GM18867 (cell line): ENCODE measurements at regions not wholly inside any gene's neighbourhood (a gene's known extent, or its start where the extent isn't known, plus 50 kb on each side); places are given as distances from the start of the nearest gene placed in this dataset.

Experiments used
- ATAC-seq: cut with Tn5 transposase; IDR thresholded peaks from one replicate; pipeline ENCODE4 v1.9.1; 2021; ENCODE audit warnings: mild to moderate bottlenecking, moderate library complexity; ENCODE audit not compliant: unreplicated experiment

DNA sequence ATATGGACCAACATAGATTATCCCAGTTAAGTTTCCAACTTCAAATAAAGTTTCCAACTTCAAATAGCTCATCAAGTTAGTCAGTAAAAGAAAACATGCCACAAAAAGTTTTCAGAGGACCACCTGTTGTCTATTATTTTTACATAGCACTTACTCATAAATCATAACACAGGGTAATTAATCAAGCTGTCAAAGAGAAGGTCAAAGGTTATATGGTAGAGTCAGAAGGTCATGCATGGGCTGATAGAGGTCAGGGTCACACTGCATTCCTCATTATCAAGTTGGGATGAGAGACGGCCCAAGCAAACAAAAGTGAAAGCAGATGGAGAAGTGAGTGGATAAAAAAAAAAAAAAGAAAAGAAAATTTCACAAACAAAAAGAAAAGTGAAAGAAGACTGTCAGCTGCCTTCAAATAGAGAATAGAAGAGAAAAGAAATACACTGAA, 145.5 kb upstream of the POU5F2 start:
- peak; percentile 63 for ATAC-seq

GRCh38 chr5:93886098-93886806, 144.9 kb upstream of the POU5F2 start:
- no peak for ATAC-seq

DNA sequence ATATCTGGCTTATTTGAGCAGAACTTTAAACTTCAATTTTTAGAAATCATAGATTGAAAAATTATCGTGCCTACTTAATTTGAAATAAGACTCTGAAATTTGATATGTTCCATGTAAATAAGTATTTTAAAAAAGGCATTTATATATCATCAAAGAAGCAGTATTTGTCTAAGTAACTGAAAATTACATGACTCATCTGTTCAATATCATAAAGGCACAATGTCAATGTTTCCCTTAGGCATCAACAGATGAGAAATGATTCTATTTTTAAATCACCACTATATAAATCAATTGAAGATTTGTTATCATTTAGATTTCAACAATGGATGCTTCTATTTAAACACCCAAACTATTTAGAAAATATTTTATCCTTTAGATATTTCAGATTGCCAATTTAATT, 142.9 kb upstream of the POU5F2 start:
- ATAC-seq, result no peak

GRCh38 chr5:93883459-93883858, 142.1 kb upstream of the POU5F2 start:
- ATAC-seq, result no peak

GRCh38 chr5:93875693-93876092, 134.3 kb upstream of the POU5F2 start:
- ATAC-seq, result no peak

DNA sequence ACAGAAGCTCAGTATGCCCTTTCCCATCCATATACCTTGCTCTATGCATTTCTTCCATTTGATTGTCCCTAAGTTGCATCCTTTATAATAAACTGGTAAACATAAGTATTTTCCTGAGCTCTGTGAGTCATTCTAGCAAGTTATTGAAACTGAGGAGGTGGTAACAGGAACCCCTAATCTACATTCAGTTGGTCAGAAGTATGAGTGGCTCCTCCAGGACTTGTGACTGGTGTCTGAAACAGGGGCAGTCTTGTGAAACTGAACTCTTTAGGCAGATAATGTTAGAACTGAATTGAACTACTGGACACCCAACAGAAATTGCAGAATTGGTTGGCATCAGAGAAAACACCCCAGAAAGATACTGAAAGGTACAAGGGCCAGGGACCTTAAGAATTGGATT, 133.1 kb upstream of the POU5F2 start:
- peak; percentile 60 for ATAC-seq

- ATAC-seq, result peak; percentile 60
Observed at GRCh38 chr5:93874080-93874479, 132.7 kb upstream of the POU5F2 start.

- ATAC-seq, result no peak
Observed at GRCh38 chr5:93873211-93873736, 131.9 kb upstream of the POU5F2 start.

GRCh38 chr5:93870649-93871048, 129.2 kb upstream of the POU5F2 start:
- no peak for ATAC-seq

GRCh38 chr5:93868851-93869250, 127.5 kb upstream of the POU5F2 start:
- no peak for ATAC-seq

DNA sequence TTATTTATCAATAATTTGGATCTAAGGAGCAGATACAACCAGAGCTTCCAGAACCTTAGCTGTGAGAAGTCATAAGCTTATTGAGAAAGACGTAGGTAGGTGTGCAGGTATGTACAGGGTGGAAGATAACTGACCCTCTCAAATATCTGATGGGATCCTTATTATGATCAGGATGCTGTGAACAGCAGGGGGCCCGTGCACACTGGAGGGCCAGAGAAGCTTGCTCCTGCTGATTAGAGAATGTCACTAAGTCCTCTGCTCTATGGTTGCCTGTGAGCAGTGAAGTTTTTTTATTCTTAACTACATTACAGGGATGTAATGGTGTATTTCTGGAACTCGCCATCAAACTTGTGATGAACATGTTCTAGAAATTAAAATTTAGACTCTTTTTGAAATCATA, 108.9 kb upstream of the POU5F2 start:
- ATAC-seq, result no peak

DNA sequence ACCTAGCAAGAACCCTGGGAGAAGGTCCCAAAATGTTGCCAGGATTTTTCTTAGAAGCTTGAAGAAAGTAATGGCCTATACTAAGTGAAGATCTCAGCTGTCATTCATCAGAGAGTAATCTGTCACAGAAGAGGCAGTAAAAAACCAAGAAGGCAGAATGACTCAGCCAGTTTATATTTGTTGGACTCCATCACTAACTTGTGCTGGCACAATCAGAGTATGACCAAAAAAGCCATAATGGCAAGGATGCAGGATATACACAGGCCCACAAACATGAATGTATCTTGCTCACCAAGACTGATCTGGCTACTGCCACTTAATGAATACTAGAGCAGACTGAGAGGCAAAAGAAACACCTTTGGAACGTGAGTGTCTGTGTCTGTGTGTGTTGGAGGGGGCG, 104.0 kb upstream of the POU5F2 start:
- no peak for ATAC-seq

DNA sequence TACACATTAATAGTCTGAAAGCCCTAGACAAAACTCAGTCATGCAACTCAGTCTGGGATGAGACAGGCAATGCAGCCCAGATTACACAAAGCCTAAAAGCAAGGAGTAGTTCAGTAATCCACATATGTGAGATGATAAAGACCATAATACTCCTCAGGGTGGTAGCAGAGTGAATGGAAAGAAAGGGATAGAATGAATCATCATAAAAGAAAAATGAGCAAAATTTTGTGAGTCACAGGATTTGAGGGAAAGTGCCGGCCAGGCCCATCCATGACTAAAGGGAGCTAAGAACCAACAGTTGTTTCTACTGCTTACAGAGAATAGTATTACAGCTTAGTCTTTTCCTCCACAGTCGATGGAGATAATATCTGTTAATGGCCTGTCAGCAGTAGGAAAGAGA, 90.0 kb upstream of the POU5F2 start:
- no peak for ATAC-seq

DNA sequence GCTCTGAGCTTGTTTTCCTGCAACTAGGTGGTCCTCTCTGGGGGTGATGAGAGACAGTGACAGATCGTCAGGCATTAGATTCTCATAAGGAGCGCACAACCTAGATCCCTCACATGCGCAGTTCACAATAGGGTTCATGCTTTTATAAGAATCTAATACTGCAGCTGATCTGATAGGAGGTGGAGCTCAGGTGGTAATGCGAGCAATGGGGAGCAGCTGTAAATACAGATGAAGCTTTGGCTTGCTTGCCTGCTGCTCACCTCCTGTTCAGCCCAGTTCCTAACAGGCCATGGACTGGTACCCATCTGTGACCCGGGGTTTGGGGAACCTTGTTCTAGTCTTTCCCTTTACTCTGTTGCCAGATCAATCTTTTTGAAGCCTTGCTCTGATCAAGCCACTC, 89.5 kb upstream of the POU5F2 start:
- no peak for ATAC-seq

- no peak for ATAC-seq
Observed at GRCh38 chr5:93829346-93829745, 87.9 kb upstream of the POU5F2 start.

DNA sequence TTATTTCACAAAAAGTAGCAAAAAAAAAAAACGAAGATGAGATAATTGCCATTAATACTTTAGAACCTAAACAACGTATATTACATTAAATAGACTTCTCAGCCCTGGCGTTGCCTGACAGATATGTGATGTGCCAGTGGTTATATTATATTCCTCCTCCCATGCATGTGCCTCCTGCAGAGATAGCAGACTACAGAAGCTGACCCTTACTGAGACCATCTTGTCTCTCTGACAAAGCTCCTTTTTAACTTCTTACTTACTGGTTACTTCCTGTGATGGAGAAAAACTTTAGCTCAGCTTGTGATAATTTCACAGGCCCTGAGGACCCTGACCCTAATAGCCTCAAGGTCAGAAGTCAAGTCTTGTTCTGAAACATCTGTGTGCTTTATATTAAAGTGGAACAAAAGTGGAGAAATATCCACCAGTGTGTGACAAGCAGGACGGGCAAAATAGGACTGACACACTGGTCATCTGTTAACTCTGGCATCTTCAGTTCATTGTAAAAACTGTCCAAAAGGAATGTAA, 80.6 kb upstream of the POU5F2 start:
- no peak for ATAC-seq

- ATAC-seq, result no peak
Observed at GRCh38 chr5:93819668-93820067, 78.3 kb upstream of the POU5F2 start.

GRCh38 chr5:93810780-93811179, 69.4 kb upstream of the POU5F2 start:
- no peak for ATAC-seq

GRCh38 chr5:93809430-93809829, 68.0 kb upstream of the POU5F2 start:
- no peak for ATAC-seq

DNA sequence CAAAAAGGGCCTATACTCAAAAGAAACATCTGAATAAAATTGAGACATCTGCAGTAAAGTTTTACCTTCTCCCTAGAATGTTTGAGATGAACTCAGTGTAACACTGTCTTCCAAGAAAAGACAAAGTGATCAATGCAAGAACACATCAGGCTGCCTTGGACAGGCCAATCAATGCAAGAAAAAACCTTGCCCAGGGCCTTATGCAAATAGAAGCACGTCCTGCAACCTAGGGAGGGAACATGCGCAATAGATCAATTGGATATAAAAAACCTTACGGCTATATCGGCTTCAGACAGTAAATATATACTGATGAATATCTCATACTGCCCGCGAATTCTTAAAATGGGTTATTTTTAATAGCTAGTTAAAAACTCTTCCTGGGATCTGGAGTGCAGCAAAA, 66.4 kb upstream of the POU5F2 start:
- ATAC-seq, result no peak

- no peak for ATAC-seq
Observed at GRCh38 chr5:93805616-93806379, 64.4 kb upstream of the POU5F2 start.
